MCF 10A (cell line): ENCODE measurements at regions not wholly inside any gene's neighbourhood (a gene's known extent, or its start where the extent isn't known, plus 50 kb on each side); places are given as distances from the start of the nearest gene placed in this dataset.

Experiments
- BruUV-seq: library from RNA; stranded (reverse); fragments of 400-500 nt; replicated peaks from 2 replicates; lab custom pipeline; 2021; lab: Mats Ljungman, UMichigan
- CTCF ChIA-PET: fragments of 300-600 bp; sonication (Branson Sonifier 250); formaldehyde crosslinking; extraction: SDS; loops from one replicate; lab custom pipeline; 2021; ENCODE audit warnings: antibody characterized with exemption, inconsistent platforms; lab: Yijun Ruan, JAX
- POLR2A ChIA-PET: fragments of 300-600, 350-650 bp; sonication (Branson Sonifier 250); formaldehyde crosslinking; extraction: SDS; loops from one replicate; lab custom pipeline; 2020; ENCODE audit warnings: antibody characterized with exemption, inconsistent platforms; lab: Yijun Ruan, JAX
- DNase-seq: peaks from one replicate; pipeline ENCODE4 v3.0.0-alpha.2; 2018; ENCODE audit not compliant: unreplicated experiment
- H3K27ac Mint-ChIP-seq: one replicate; pipeline ENCODE4 v1.8.0; 2022; ENCODE audit warnings: mild to moderate bottlenecking, low read depth, mixed read lengths; ENCODE audit not compliant: unreplicated experiment
- H3K27me3 Mint-ChIP-seq: one replicate; pipeline ENCODE4 v1.8.0; 2022; ENCODE audit warnings: mixed read lengths; ENCODE audit not compliant: insufficient read depth, unreplicated experiment
- H3K36me3 Mint-ChIP-seq: one replicate; pipeline ENCODE4 v1.8.0; 2022; ENCODE audit warnings: mild to moderate bottlenecking, moderate library complexity, mixed read lengths; ENCODE audit not compliant: insufficient read depth, unreplicated experiment
- H3K4me1 Mint-ChIP-seq: one replicate; pipeline ENCODE4 v1.8.0; 2022; ENCODE audit warnings: mixed read lengths; ENCODE audit not compliant: insufficient read depth, unreplicated experiment
- H3K4me3 Mint-ChIP-seq: one replicate; pipeline ENCODE4 v1.8.0; 2022; ENCODE audit warnings: mild to moderate bottlenecking, moderate library complexity, mixed read lengths; ENCODE audit not compliant: unreplicated experiment
- H3K9me3 Mint-ChIP-seq: one replicate; pipeline ENCODE4 v1.8.0; 2022; ENCODE audit warnings: mixed read lengths; ENCODE audit not compliant: unreplicated experiment
- CTCF ChIP-seq: fragments of 200-600 bp; IDR thresholded peaks from one replicate; pipeline ENCODE4 v1.8.0; 2022; ENCODE audit warnings: antibody characterized with exemption, mild to moderate bottlenecking; ENCODE audit not compliant: unreplicated experiment
- intact Hi-C: fragments of 100-400 bp; cut with micrococcal nuclease; formaldehyde crosslinking; loops from 2 replicates; pipeline ENCODE4 v1.14.1; 2022

- Mint-ChIP-seq H3K36me3 (no peaks in the 10 kb centered on the region), H3K27ac (no peak overlapping the region), H3K4me3 (no peak overlapping the region), H3K9me3 (no peaks in the 10 kb centered on the region), H3K4me1 (no peaks in the 10 kb centered on the region), H3K27me3 (no peaks in the 10 kb centered on the region)
- intact Hi-C loops = no loop called here
- ChIA-PET CTCF (interaction anchor here (0.9 kb wide), 2 partner anchors 14 to 20 kb away, joined by 3 read pairs; no protein-coding TSS in a partner anchor), POLR2A (no interaction called here)
- no TSS peak for BruUV-seq
- DNase-seq = no peak
- TF ChIP-seq CTCF = no peak
Measured at GRCh38 chr4:111664308-111664945, 480.8 kb upstream of the FAM241A start.

GRCh38 chr4:111666826-111667360 lies 478.4 kb upstream of the FAM241A start:
- no peak for DNase-seq
- ChIA-PET CTCF (interaction anchor here (1.0 to 1.4 kb wide), 3 partner anchors 9 to 1482 kb away, joined by 3 to 4 read pairs (median 3); no protein-coding TSS in a partner anchor), POLR2A (no interaction called here)
- BruUV-seq = no TSS peak
- Mint-ChIP-seq H3K36me3 (no peaks in the 10 kb centered on the region), H3K9me3 (no peaks in the 10 kb centered on the region), H3K4me3 (no peak overlapping the region), H3K4me1 (no peaks in the 10 kb centered on the region), H3K27me3 (peaks cover 5% of the 10 kb centered on the region), H3K27ac (no peak overlapping the region)
- intact Hi-C loops = no loop called here
- no peak for TF ChIP-seq CTCF

DNA sequence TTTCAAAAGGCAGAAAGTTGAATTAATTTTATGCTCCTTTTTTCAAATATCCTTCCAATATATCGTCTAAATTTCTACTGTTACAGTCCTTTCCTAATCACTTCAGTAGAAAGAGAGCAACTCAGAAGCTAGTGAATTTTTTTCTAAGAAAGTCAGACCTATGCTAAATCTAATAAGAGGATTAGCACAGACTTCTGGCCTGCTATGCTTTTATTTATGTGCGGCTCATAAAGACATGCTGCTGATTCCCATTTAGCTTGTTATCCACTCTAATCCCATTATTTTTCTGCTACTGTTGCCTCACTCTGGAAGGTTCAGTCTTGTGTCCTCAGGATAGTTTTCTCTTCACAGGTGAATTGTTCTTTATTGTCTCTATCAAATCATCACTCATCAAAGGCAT lies 473.5 kb upstream of the FAM241A start:
- H3K27ac Mint-ChIP-seq = no peak overlapping the region
- no peaks in the 10 kb centered on the region for H3K9me3 Mint-ChIP-seq
- no peaks in the 10 kb centered on the region for H3K36me3 Mint-ChIP-seq
- H3K4me1 Mint-ChIP-seq = no peaks in the 10 kb centered on the region
- no peak overlapping the region for H3K4me3 Mint-ChIP-seq
- CTCF ChIA-PET = interaction anchor here (0.6 kb wide), 1 partner anchor 20 kb away, joined by 3 read pairs; no protein-coding TSS in a partner anchor
- no peak for TF ChIP-seq CTCF
- intact Hi-C loops = no loop called here
- H3K27me3 Mint-ChIP-seq = peaks cover 27% of the 10 kb centered on the region
- POLR2A ChIA-PET = interaction anchor here (0.8 kb wide), 1 partner anchor 12 kb away, joined by 3 read pairs; no protein-coding TSS in a partner anchor
- no TSS peak for BruUV-seq
- no peak for DNase-seq

- no TSS peak for BruUV-seq
- TF ChIP-seq CTCF = no peak
- no peaks in the 10 kb centered on the region for H3K36me3 Mint-ChIP-seq
- ChIA-PET CTCF (interaction anchor here (1.2 to 1.9 kb wide), 3 partner anchors 9 to 179 kb away, joined by 3 to 4 read pairs (median 3); no protein-coding TSS in a partner anchor), POLR2A (no interaction called here)
- no peak for DNase-seq
- no peaks in the 10 kb centered on the region for H3K4me1 Mint-ChIP-seq
- no peak overlapping the region for H3K27ac Mint-ChIP-seq
- H3K27me3 Mint-ChIP-seq = peaks cover 57% of the 10 kb centered on the region
- intact Hi-C loops = no loop called here
- H3K4me3 Mint-ChIP-seq = no peak overlapping the region
- no peaks in the 10 kb centered on the region for H3K9me3 Mint-ChIP-seq
Measured at GRCh38 chr4:111675746-111676145, 469.5 kb upstream of the FAM241A start.
